IMR-90 (cell line): ENCODE measurements at regions not wholly inside any gene's neighbourhood (a gene's known extent, or its start where the extent isn't known, plus 50 kb on each side); places are given as distances from the start of the nearest gene placed in this dataset.
A peak's percentile ranks its signal among the peaks of the same experiment; 100 is the strongest.
"Not testable (repeated sequence)": the region's sequence is repeated elsewhere in the genome, so short reads cannot be mapped to it uniquely, and the experiment has no call there.

Source experiments
- ATAC-seq: fragments of 200-7000 bp; cut with Tn5 transposase; 2 replicates; pipeline ENCODE4 v1.9.1; 2020; ENCODE audit warnings: low read depth, mild to moderate bottlenecking, moderate library complexity
- BruUV-seq: library from RNA; stranded (reverse); fragments of 400-500 nt; replicated peaks from 2 replicates; lab custom pipeline; 2021; lab: Mats Ljungman, UMichigan
- CTCF ChIA-PET: fragments of 300-600 bp; formaldehyde crosslinking; extraction: SDS; loops from one replicate; lab custom pipeline; 2021; ENCODE audit warnings: antibody characterized with exemption; lab: Yijun Ruan, JAX
- POLR2A ChIA-PET: fragments of 300-600 bp; sonication (Branson Sonifier 250); formaldehyde crosslinking; loops from one replicate; lab custom pipeline; 2022; ENCODE audit warnings: antibody characterized with exemption; ENCODE audit not compliant: unreplicated experiment; lab: Charles Lee
- DNase-seq: peaks from one replicate; pipeline ENCODE4 v3.0.0; 2013
- H2AFZ ChIP-seq: replicated peaks from 2 replicates; pipeline ENCODE3; 2013; ENCODE audit warnings: low read length, mild to moderate bottlenecking; ENCODE audit not compliant: poor library complexity
- H2AK5ac ChIP-seq: 2 replicates; pipeline ENCODE4 v1.6.1; 2013; ENCODE audit warnings: low read depth, low read length, inconsistent platforms
- H2AK9ac ChIP-seq: replicated peaks from 2 replicates; pipeline ENCODE3; 2013; ENCODE audit warnings: mild to moderate bottlenecking, low read depth, low read length, moderate library complexity; ENCODE audit not compliant: poor library complexity
- H2BK120ac ChIP-seq: 2 replicates; pipeline ENCODE4 v1.6.1; 2013; ENCODE audit warnings: low read depth, low read length, inconsistent platforms
- H2BK15ac ChIP-seq: 3 replicates; pipeline ENCODE4 v1.6.1; 2013; ENCODE audit warnings: low read depth, low read length, inconsistent platforms
- H2BK20ac ChIP-seq: 2 replicates; pipeline ENCODE4 v1.6.1; 2013; ENCODE audit warnings: low read depth, mild to moderate bottlenecking, inconsistent platforms, low read length, moderate library complexity
- H2BK5ac ChIP-seq: 2 replicates; pipeline ENCODE4 v1.6.1; 2013; ENCODE audit warnings: mild to moderate bottlenecking, low read depth, low read length, inconsistent platforms; ENCODE audit not compliant: poor library complexity, severe bottlenecking
- H3K14ac ChIP-seq: replicated peaks from 2 replicates; pipeline ENCODE4 v1.6.1; 2013; ENCODE audit warnings: low read depth, low read length, inconsistent platforms
- H3K18ac ChIP-seq: 2 replicates; pipeline ENCODE4 v1.6.1; 2013; ENCODE audit warnings: low read depth, low read length, control low read depth
- H3K23ac ChIP-seq: 2 replicates; pipeline ENCODE4 v1.6.1; 2013; ENCODE audit warnings: low read depth, low read length, inconsistent platforms
- H3K27ac ChIP-seq: 2 replicates; pipeline ENCODE4 v1.5.1; 2013; ENCODE audit warnings: mild to moderate bottlenecking, control low read depth, low read length; ENCODE audit not compliant: insufficient read depth
- H3K27me3 ChIP-seq: 2 replicates; pipeline ENCODE4 v1.6.1; 2013; ENCODE audit warnings: low read length; ENCODE audit not compliant: control insufficient read depth, insufficient read depth
- H3K36me3 ChIP-seq: 2 replicates; pipeline ENCODE4 v1.6.1; 2013; ENCODE audit warnings: low read length, mixed read lengths; ENCODE audit not compliant: control insufficient read depth, insufficient read depth
- H3K4ac ChIP-seq: 2 replicates; pipeline ENCODE4 v1.6.1; 2013; ENCODE audit warnings: low read depth, low read length, inconsistent platforms
- H3K4me1 ChIP-seq: 2 replicates; pipeline ENCODE4 v1.6.1; 2013; ENCODE audit warnings: low read length, mixed read lengths; ENCODE audit not compliant: control insufficient read depth, insufficient read depth
- H3K4me2 ChIP-seq: 2 replicates; pipeline ENCODE4 v1.6.1; 2013; ENCODE audit warnings: low read depth, mild to moderate bottlenecking, control low read depth, low read length, moderate library complexity
- H3K4me3 ChIP-seq: 2 replicates; pipeline ENCODE4 v1.5.1; 2013; ENCODE audit warnings: low read depth, mild to moderate bottlenecking, control low read depth, low read length, moderate library complexity; ENCODE audit not compliant: insufficient read depth
- H3K56ac ChIP-seq: 2 replicates; pipeline ENCODE4 v1.6.1; 2013; ENCODE audit warnings: low read length, inconsistent platforms; ENCODE audit not compliant: insufficient read depth; ENCODE audit errors: extremely low read depth
- H3K79me1 ChIP-seq, 2 experiments: 2 replicates each; pipeline ENCODE4 v1.6.1; 2013; ENCODE audit warnings: low read length in 2 of 2, inconsistent platforms in 1 of 2, low read depth in 1 of 2
- H3K9ac ChIP-seq: 2 replicates; pipeline ENCODE4 v1.6.1; 2013; ENCODE audit warnings: low read depth, low read length, control low read depth
- H3K9me1 ChIP-seq: 2 replicates; pipeline ENCODE4 v1.6.1; 2013; ENCODE audit warnings: low read length, inconsistent platforms; ENCODE audit not compliant: insufficient read depth
- H3K9me3 ChIP-seq: 2 replicates; pipeline ENCODE4 v1.6.1; 2013; ENCODE audit warnings: low read length; ENCODE audit not compliant: control insufficient read depth, insufficient read depth
- H4K20me1 ChIP-seq: 2 replicates; pipeline ENCODE4 v1.6.1; 2013; ENCODE audit warnings: low read length, inconsistent platforms; ENCODE audit not compliant: insufficient read depth
- H4K5ac ChIP-seq: 2 replicates; pipeline ENCODE4 v1.6.1; 2013; ENCODE audit warnings: mild to moderate bottlenecking, low read depth, low read length, control low read depth
- H4K8ac ChIP-seq, 2 experiments: 2 replicates each; pipeline ENCODE4 v1.6.1; 2013; ENCODE audit warnings: low read depth in 2 of 2, low read length in 2 of 2, control low read depth in 1 of 2, inconsistent platforms in 1 of 2
- H4K91ac ChIP-seq: 2 replicates; pipeline ENCODE4 v1.6.1; 2013; ENCODE audit warnings: low read depth, low read length, inconsistent platforms; ENCODE audit not compliant: insufficient read depth
- BHLHE40 ChIP-seq: fragments of 150-350 bp; IDR thresholded peaks from 2 replicates; pipeline ENCODE4 v1.6.1; 2016; ENCODE audit warnings: mild to moderate bottlenecking, low read depth, low read length
- CEBPB ChIP-seq: IDR thresholded peaks from 2 replicates; pipeline ENCODE4 v1.6.1; 2012; ENCODE audit warnings: low read depth, low read length, improper control_type of control experiment
- WGBS, 2 experiments: methylation state at CpG; one replicate each; pipeline versions ENCODE4 v1.1.5 to v1.1.7; 2013; ENCODE audit warnings: missing lambda C conversion rate in 2 of 2; ENCODE audit not compliant: insufficient read length in 1 of 2; ENCODE audit errors: extremely low coverage in 2 of 2; 5-methylcytosine and 5-hydroxymethylcytosine counted together
- dilution Hi-C: fragments of 300-500 bp; cut with HindIII; formaldehyde crosslinking; loops from one replicate; pipeline ENCODE4 v1.14.3; 2018; ENCODE audit warnings: low sequenced_read_pairs; ENCODE audit not compliant: unreplicated experiment
- in situ Hi-C: fragments of 300-500 bp; cut with MboI; formaldehyde crosslinking; loops from 3 replicates; pipeline ENCODE4 v1.14.3; 2019; ENCODE audit warnings: low sequenced_read_pairs, inconsistent platforms, mixed read lengths
- intact Hi-C: fragments of 100-400 bp; cut with micrococcal nuclease; formaldehyde crosslinking; loops from 2 replicates; pipeline ENCODE4 v1.10.0; 2022
- TF ChIP-seq, protein P1 (sequence below): fragments of 150-350 bp; IDR thresholded peaks from 2 replicates; pipeline ENCODE4 v1.6.1; 2017; ENCODE audit warnings: mild to moderate bottlenecking, antibody characterized with exemption, low read length, low read depth

DNA sequence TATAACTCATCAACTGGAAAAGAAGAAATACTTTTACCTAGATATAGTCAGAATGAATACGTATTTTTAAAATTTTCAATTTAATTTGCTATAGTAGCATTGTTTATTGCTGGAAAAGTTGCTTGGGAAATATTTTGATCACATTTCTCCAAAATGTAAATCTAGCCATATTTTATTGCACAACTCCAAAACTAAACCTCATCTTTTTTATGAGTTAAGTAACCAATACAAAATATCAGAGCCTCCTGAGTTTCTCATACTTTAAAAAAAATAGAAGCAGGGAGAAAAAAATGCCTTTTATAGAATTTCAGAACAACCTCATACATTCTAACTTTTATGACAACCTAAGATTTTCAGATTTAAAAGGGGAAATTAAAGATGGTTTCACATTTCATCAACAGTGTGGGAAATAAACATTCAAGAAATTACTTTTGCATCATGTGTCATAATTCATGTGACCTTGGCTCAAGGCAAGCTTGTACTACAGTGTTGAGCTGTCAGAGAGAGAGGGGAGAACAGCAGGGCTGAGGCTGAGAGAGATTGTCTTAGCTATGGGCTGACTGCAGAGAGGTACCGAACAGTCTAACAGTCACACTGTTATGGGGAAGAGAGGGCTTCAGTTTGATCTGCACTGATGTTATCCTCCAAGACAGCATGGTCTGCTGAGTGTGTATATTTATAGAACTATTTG lies 519.0 kb downstream of the LTN1 start:
- peak; percentile 75 for ATAC-seq
- Histone ChIP-seq H4K5ac (peak overlapping the region; percentile 7; the same call in 1 of the 2 replicates), H2AK5ac (no peak overlapping the region), H2AK9ac (no peak overlapping the region), H3K4me1 (peaks cover 5% of the 10 kb centered on the region), H4K91ac (no peak overlapping the region), H2BK15ac (peak overlapping the region; percentile 47; the same call in 1 of the 3 replicates), H3K27ac (peak overlapping the region; percentile 46; the same call in 1 of the 2 replicates), H3K4me3 (no peak overlapping the region), H3K9ac (peak overlapping the region; percentile 30), H3K56ac (no peak overlapping the region), H2BK20ac (no peak overlapping the region), H3K4ac (0 out of 2 replicates have a peak overlapping the region, but pooled peaks have one; percentile 9), H3K14ac (peak overlapping the region; percentile 20), H3K79me1 (no peaks in the 10 kb centered on the region), H3K23ac (no peak overlapping the region), H3K4me2 (no peak overlapping the region; the same call in 1 of the 2 replicates), H2AFZ (no peak overlapping the region), H3K36me3 (no peaks in the 10 kb centered on the region), H3K18ac (peak overlapping the region; percentile 7; the same call in 1 of the 2 replicates), H4K8ac (peak overlapping the region in 1 of 2 experiments; percentile 7; a peak in 1 of 4 replicates), H4K20me1 (no peaks in the 10 kb centered on the region), H3K9me3 (no peaks in the 10 kb centered on the region), H2BK120ac (peak overlapping the region; percentile 11; the same call in 1 of the 2 replicates), H3K9me1 (no peaks in the 10 kb centered on the region), H2BK5ac (peak overlapping the region; percentile 3), H3K27me3 (no peaks in the 10 kb centered on the region)
- in situ Hi-C loops: no loop called here
- intact Hi-C loops: no loop called here
- dilution Hi-C loops: no loop called here
- CTCF ChIA-PET: no interaction called here
- no TSS peak for BruUV-seq
- WGBS, 2 experiments: no CpG with 5 or more reads among the region's 2 CpGs
- TF ChIP-seq CEBPB: peak; percentile 61
- TF ChIP-seq, protein P1, sequence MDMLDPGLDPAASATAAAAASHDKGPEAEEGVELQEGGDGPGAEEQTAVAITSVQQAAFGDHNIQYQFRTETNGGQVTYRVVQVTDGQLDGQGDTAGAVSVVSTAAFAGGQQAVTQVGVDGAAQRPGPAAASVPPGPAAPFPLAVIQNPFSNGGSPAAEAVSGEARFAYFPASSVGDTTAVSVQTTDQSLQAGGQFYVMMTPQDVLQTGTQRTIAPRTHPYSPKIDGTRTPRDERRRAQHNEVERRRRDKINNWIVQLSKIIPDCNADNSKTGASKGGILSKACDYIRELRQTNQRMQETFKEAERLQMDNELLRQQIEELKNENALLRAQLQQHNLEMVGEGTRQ: peak; percentile 34; the same call in 1 of the 2 replicates
- no peak for TF ChIP-seq BHLHE40
- DNase-seq: peak; percentile 61
- POLR2A ChIA-PET: no interaction called here

DNA sequence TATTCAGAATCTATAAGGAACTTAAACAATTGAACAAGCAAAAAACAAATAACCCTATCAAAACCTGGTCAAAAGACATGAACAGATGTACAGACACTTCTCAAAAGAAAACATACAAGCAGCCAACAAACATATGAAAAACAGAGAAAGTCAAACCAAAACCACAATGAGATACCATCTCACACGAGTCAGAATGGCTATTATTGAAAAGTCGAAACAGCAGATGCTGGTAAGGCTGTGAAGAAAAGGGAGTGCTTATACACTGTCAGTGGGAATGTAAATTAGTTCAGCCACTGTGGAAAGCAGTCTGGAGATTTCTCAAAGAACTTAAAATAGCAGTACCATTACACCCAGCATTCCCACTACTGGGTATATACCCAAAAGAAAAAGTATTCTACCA lies 520.1 kb downstream of the LTN1 start:
- H3K4me3 ChIP-seq, H2AK5ac ChIP-seq, H3K9ac ChIP-seq, H4K8ac ChIP-seq, H4K20me1 ChIP-seq, H2AK9ac ChIP-seq, POLR2A ChIA-PET, H2AFZ ChIP-seq, H4K91ac ChIP-seq, H3K27ac ChIP-seq, H3K9me3 ChIP-seq, H2BK120ac ChIP-seq, H2BK5ac ChIP-seq, CTCF ChIA-PET, H4K5ac ChIP-seq, H3K4me2 ChIP-seq, H3K18ac ChIP-seq, H3K4ac ChIP-seq, H3K56ac ChIP-seq, H2BK20ac ChIP-seq, H3K9me1 ChIP-seq, H3K23ac ChIP-seq, H3K27me3 ChIP-seq, in situ Hi-C loops, H3K4me1 ChIP-seq, H3K14ac ChIP-seq, dilution Hi-C loops, H3K79me1 ChIP-seq, intact Hi-C loops, BruUV-seq, H2BK15ac ChIP-seq, H3K36me3 ChIP-seq: not testable (repeated sequence)
- WGBS, 2 experiments: no CpG with 5 or more reads among the region's 2 CpGs
- peak; percentile 35; the same call in 1 of the 2 replicates for ATAC-seq
- peak; percentile 64 for DNase-seq
